GM18499 (cell line): ENCODE measurements at regions not wholly inside any gene's neighbourhood (a gene's known extent, or its start where the extent isn't known, plus 50 kb on each side); places are given as distances from the start of the nearest gene placed in this dataset.

Experiments used
- ATAC-seq: cut with Tn5 transposase; IDR thresholded peaks from one replicate; pipeline ENCODE4 v1.9.1; 2021; ENCODE audit warnings: moderate number of reproducible peaks; ENCODE audit not compliant: insufficient read depth, unreplicated experiment

- peak; percentile 87 for ATAC-seq
Measured at GRCh38 chr3:39000008-39000450, 51.7 kb downstream of the SCN11A start.

GRCh38 chr3:38998086-38998485 is 53.7 kb downstream of the SCN11A start:
- no peak for ATAC-seq

GRCh38 chr3:38996193-38996592 is 55.6 kb downstream of the SCN11A start:
- ATAC-seq = no peak

GRCh38 chr3:38994251-38994650 is 57.5 kb downstream of the SCN11A start:
- no peak for ATAC-seq

- no peak for ATAC-seq
Measured at GRCh38 chr3:38992117-38992760, 59.5 kb downstream of the SCN11A start.

GRCh38 chr3:38990621-38991020 is 61.1 kb downstream of the SCN11A start:
- ATAC-seq = no peak

GRCh38 chr3:38989917-38990510 is 61.7 kb downstream of the SCN11A start:
- ATAC-seq = no peak

- ATAC-seq = no peak
Measured at GRCh38 chr3:38988955-38989354, 62.8 kb downstream of the SCN11A start.

- ATAC-seq = no peak
Measured at GRCh38 chr3:38987456-38987855, 64.3 kb downstream of the SCN11A start.

GRCh38 chr3:38986901-38987300 is 64.8 kb downstream of the SCN11A start:
- no peak for ATAC-seq

- no peak for ATAC-seq
Measured at GRCh38 chr3:38985981-38986380, 65.8 kb downstream of the SCN11A start.

GRCh38 chr3:38985581-38985980 is 66.2 kb downstream of the SCN11A start:
- ATAC-seq = no peak

GRCh38 chr3:38984731-38985130 is 67.0 kb downstream of the SCN11A start:
- ATAC-seq = no peak

GRCh38 chr3:38984110-38984509 is 67.6 kb downstream of the SCN11A start:
- ATAC-seq = no peak

- no peak for ATAC-seq
Measured at GRCh38 chr3:38980938-38981337, 70.8 kb downstream of the SCN11A start.

GRCh38 chr3:38978729-38979128 is 73.0 kb downstream of the SCN11A start:
- ATAC-seq = no peak

- ATAC-seq = no peak
Measured at GRCh38 chr3:38970851-38971638, 80.7 kb downstream of the SCN11A start.

GRCh38 chr3:38969317-38970235 is 82.2 kb downstream of the SCN11A start:
- ATAC-seq = no peak

GRCh38 chr3:38968891-38969290 is 82.9 kb downstream of the SCN11A start:
- ATAC-seq = no peak

- ATAC-seq = no peak
Measured at GRCh38 chr3:38968403-38968802, 83.3 kb downstream of the SCN11A start.

- ATAC-seq = no peak
Measured at GRCh38 chr3:38967693-38967989, 84.1 kb downstream of the SCN11A start.
